Bronchial epithelial cell (primary cell): ENCODE measurements at regions not wholly inside any gene's neighbourhood (a gene's known extent, or its start where the extent isn't known, plus 50 kb on each side); places are given as distances from the start of the nearest gene placed in this dataset.

Source experiments
- DNase-seq: peaks from one replicate; pipeline ENCODE4 v3.0.0-alpha.2; 2010; ENCODE audit warnings: low read depth
- FAIRE-seq: peaks from 2 replicates; lab custom pipeline; 2011; peaks lifted over from hg19 to GRCh38; lab: Jason Lieb, UNC
- H3K27me3 ChIP-seq: 2 replicates; pipeline ENCODE4 v1.5.1; 2011; ENCODE audit warnings: low read length; ENCODE audit not compliant: control insufficient read depth, insufficient read depth
- H3K36me3 ChIP-seq: 2 replicates; pipeline ENCODE4 v1.5.1; 2011; ENCODE audit warnings: low read length; ENCODE audit not compliant: control insufficient read depth, insufficient read depth
- H3K4me3 ChIP-seq: 2 replicates; pipeline ENCODE4 v1.5.1; 2011; ENCODE audit warnings: mild to moderate bottlenecking, low read depth, low read length, control low read depth
- TF ChIP-seq, protein P1 (sequence below): IDR thresholded peaks from 2 replicates; pipeline ENCODE4 v1.5.1; 2011; ENCODE audit warnings: mild to moderate bottlenecking, moderate library complexity, low read length, control low read depth, inconsistent platforms; ENCODE audit not compliant: insufficient read depth, severe bottlenecking

DNA sequence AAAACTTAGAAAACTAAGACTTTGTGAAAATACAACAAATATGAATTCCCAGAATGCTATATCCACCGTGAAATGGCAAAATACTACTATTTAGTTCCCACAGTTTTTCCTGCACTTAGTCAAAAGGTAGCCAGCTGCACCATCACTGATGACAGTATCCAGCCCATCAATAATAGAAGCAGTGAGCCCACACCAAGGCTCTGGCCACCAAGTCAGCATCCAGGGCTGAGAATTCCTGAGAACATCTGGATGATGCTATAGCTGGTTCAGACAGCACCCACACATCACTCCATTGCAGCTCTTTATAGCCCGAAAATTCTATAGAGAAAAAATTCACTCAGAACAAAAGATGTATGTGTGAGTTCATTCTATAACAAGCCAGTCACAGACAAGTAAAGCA lies 159.1 kb upstream of the SPATS2L start:
- Histone ChIP-seq H3K27me3 (no peaks in the 10 kb centered on the region), H3K36me3 (no peaks in the 10 kb centered on the region), H3K4me3 (no peak overlapping the region)
- TF ChIP-seq, protein P1, sequence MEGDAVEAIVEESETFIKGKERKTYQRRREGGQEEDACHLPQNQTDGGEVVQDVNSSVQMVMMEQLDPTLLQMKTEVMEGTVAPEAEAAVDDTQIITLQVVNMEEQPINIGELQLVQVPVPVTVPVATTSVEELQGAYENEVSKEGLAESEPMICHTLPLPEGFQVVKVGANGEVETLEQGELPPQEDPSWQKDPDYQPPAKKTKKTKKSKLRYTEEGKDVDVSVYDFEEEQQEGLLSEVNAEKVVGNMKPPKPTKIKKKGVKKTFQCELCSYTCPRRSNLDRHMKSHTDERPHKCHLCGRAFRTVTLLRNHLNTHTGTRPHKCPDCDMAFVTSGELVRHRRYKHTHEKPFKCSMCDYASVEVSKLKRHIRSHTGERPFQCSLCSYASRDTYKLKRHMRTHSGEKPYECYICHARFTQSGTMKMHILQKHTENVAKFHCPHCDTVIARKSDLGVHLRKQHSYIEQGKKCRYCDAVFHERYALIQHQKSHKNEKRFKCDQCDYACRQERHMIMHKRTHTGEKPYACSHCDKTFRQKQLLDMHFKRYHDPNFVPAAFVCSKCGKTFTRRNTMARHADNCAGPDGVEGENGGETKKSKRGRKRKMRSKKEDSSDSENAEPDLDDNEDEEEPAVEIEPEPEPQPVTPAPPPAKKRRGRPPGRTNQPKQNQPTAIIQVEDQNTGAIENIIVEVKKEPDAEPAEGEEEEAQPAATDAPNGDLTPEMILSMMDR = no peak
- DNase-seq (no peak), FAIRE-seq (no peak)

GRCh38 chr2:200148366-200148765 lies 158.1 kb upstream of the SPATS2L start:
- H3K27me3 ChIP-seq = no peaks in the 10 kb centered on the region
- TF ChIP-seq, protein P1 = no peak
- H3K4me3 ChIP-seq = no peak overlapping the region
- no peaks in the 10 kb centered on the region for H3K36me3 ChIP-seq
- FAIRE-seq (no peak), DNase-seq (no peak)

GRCh38 chr2:200150411-200151086 lies 155.9 kb upstream of the SPATS2L start:
- DNase-seq (no peak), FAIRE-seq (no peak)
- TF ChIP-seq, protein P1 = no peak
- H3K36me3 ChIP-seq = no peaks in the 10 kb centered on the region
- H3K4me3 ChIP-seq = no peak overlapping the region
- H3K27me3 ChIP-seq = no peaks in the 10 kb centered on the region

DNA sequence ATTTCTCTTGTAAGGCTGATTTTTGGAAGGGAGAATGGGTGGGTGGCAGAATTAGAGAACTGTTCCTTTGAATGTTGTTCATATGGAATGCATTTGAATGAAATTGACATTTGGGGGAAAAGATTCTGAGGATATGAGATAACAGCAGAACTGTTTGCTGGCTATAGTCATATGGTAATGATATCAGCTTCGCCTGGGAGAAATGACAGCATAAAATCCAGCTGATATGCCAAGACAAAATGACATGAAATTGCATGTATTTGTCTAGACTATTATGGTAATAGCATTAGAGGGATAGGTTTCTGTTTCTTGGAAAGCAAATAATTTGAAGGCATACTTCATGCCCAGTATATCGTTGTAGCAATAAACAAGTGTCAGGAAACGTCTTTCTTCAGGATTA lies 150.8 kb upstream of the SPATS2L start:
- FAIRE-seq (no peak), DNase-seq (no peak)
- Histone ChIP-seq H3K36me3 (no peaks in the 10 kb centered on the region), H3K27me3 (no peaks in the 10 kb centered on the region), H3K4me3 (no peak overlapping the region)
- TF ChIP-seq, protein P1 = no peak

DNA sequence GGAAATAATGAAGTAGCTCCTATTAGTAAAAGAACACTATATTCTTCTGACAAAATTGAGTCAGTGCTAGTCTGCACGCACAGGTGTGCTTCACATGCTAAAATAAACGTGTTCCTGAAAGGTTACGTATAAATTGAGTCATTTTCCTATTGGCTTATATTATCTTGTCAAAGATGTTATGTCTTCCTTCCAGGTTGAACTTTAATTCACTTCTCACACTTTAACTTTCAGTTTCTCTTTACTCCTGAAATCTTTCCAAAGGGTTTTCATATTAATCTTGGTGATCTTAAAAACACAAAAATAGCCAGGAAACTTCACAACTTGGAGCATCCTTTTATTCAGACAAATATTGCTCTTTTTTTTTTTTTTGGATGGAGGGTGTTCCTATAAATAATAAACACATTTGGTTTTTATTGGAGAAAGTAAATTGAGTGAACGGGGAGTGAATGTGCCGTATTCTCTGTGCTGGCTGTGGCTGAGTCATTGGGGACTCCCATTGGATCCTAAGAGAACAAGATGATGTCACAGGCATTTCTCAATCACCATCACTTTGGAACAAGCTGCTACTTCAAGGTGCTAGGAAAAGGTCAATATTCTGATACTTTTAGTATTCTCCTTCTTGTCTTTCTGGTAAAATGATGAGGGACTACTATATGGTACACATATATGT lies 150.2 kb upstream of the SPATS2L start:
- FAIRE-seq = no peak
- peak; percentile 95 for DNase-seq

More for the DNA sequence above, 150.2 kb upstream of the SPATS2L start:
- no peak overlapping the region for H3K4me3 ChIP-seq
- H3K27me3 ChIP-seq = no peaks in the 10 kb centered on the region
- TF ChIP-seq, protein P1 = no peak
- no peaks in the 10 kb centered on the region for H3K36me3 ChIP-seq
